Right cardiac atrium (tissue), 5 donors: ENCODE measurements at regions not wholly inside any gene's neighbourhood (a gene's known extent, or its start where the extent isn't known, plus 50 kb on each side); places are given as distances from the start of the nearest gene placed in this dataset.

Experiments used
- ATAC-seq, 2 donors: fragments of 200-7000 bp; cut with Tn5 transposase; one replicate each; pipeline versions ENCODE4 v1.8.0 to v1.9.1; 2020; ENCODE audit warnings: moderate library complexity in 2 of 2, mild to moderate bottlenecking in 1 of 2
- DNase-seq, 3 donors: peaks; one replicate each; pipeline ENCODE4 v3.0.0-alpha.2; 2020
- H3K27ac ChIP-seq: one replicate; pipeline ENCODE4 v1.5.1; 2013; ENCODE audit warnings: mild to moderate bottlenecking, low read length, control low read depth, moderate library complexity
- H3K27me3 ChIP-seq: one replicate; pipeline ENCODE4 v1.6.1; 2013; ENCODE audit not compliant: control insufficient read depth, insufficient read depth
- H3K4me1 ChIP-seq: one replicate; pipeline ENCODE4 v1.6.1; 2013; ENCODE audit warnings: low read length; ENCODE audit not compliant: control insufficient read depth, insufficient read depth
- H3K4me3 ChIP-seq: one replicate; pipeline ENCODE4 v1.5.1; 2013; ENCODE audit warnings: low read length, control low read depth
- H3K9me3 ChIP-seq: one replicate; pipeline ENCODE4 v1.6.1; 2013; ENCODE audit warnings: low read length; ENCODE audit not compliant: control insufficient read depth
- WGBS: extraction: QIAGEN DNeasy Blood & Tissue Kit; methylation state at CpG from one replicate; pipeline ENCODE4 v1.1.7; 2013; 5-methylcytosine and 5-hydroxymethylcytosine counted together
- intact Hi-C, 4 donors: fragments of 100-400 bp; cut with DNase I; formaldehyde crosslinking; loops; one replicate each; pipeline versions ENCODE4 v1.11.0 to v1.14.0; 2022 to 2023
- donor health status: healthy with polysubstance abuse.
- donor health status: DM: no; HTN: yes; CAD: no.
- donor health status: DM: no; HTN: no; CAD: no.
- donor health status: DM: no; HTN: yes; CAD: no; lungs with severe emphysema.
- donor health status: DM: yes; HTN: yes; CAD: no.

GRCh38 chr2:187230088-187230487 is 218.0 kb downstream of the CALCRL start:
- WGBS: 94% methylated on average over 3 of the region's 3 CpGs
- H3K27ac ChIP-seq: no peak overlapping the region
- ATAC-seq (no peak), DNase-seq (no peak)
- H3K4me3 ChIP-seq: no peak overlapping the region
- H3K27me3 ChIP-seq: no peaks in the 10 kb centered on the region
- H3K9me3 ChIP-seq: no peaks in the 10 kb centered on the region
- intact Hi-C loops: no loop called here
- no peaks in the 10 kb centered on the region for H3K4me1 ChIP-seq

DNA sequence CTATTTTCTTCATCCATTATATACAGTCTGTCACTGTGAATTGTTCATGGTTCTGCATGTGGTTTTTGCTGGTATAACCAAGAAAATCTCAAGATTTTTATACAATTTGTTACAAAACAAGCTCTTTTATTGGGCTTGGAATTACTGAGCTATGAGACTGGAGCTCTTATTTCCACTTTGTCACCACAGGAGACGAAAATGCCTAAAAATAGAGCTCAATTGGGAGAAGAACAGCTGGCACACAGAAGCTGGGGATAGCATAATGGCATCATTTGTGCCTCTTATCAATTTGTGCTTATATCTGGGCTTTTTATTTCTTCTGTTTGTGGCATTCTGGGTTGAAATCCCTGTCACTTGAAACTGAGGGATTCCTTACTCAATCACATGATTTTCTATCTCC is 219.1 kb downstream of the CALCRL start:
- WGBS: 35% methylated on average over 1 of the region's 1 CpG
- Histone ChIP-seq H3K4me1 (no peaks in the 10 kb centered on the region), H3K9me3 (no peaks in the 10 kb centered on the region), H3K4me3 (no peak overlapping the region), H3K27ac (no peak overlapping the region), H3K27me3 (no peaks in the 10 kb centered on the region)
- intact Hi-C loops: no loop called here
- DNase-seq: no peak
- no peak for ATAC-seq

DNA sequence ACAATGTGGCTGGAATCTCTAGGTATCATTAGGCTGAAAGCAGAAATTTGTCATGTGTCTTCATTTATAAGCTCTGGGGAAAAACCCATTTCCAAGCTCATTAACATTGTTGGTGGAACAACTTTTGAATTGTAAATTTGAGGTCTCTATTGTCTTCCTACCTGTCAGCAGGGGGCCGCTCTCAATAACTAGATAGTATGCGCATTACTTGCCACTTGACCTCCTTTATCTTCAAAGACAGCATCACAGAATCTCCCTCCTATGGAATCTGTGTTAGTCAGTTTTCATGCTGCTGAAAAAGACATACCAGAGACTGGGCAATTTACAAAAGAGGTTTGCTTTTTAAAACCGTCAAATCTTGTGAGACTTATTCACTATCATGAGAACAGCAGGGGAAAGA is 223.1 kb downstream of the CALCRL start:
- Histone ChIP-seq H3K27ac (no peak overlapping the region), H3K4me3 (no peak overlapping the region), H3K27me3 (no peaks in the 10 kb centered on the region), H3K9me3 (no peaks in the 10 kb centered on the region), H3K4me1 (no peaks in the 10 kb centered on the region)
- ATAC-seq (no peak), DNase-seq (no peak)
- intact Hi-C loops: no loop called here
- 83% methylated on average over 3 of the region's 3 CpGs for WGBS

DNA sequence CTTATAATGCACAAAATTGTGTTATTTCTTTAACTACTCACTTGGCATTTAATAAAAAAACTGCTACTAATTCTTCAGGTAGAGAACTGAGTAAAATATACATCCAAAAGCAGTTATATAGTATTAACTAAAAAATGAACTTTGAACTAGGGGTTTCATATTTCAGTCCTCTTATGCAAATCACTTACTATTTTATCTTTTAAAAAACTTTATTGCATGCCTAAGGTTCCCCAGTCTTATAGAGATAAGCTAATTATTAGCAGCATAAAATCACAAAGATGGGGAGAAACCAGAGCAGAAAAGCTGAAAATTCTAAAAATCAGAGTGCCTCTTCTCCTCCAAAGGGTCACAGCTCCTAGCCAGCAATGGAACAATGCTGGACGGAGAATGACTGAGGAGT is 228.0 kb downstream of the CALCRL start:
- no peaks in the 10 kb centered on the region for H3K9me3 ChIP-seq
- ATAC-seq (no peak), DNase-seq (no peak)
- H3K27me3 ChIP-seq: no peaks in the 10 kb centered on the region
- H3K4me3 ChIP-seq: no peak overlapping the region
- H3K27ac ChIP-seq: no peak overlapping the region
- H3K4me1 ChIP-seq: no peaks in the 10 kb centered on the region
- intact Hi-C loops: no loop called here
- WGBS: 86% methylated on average over 1 of the region's 1 CpG

DNA sequence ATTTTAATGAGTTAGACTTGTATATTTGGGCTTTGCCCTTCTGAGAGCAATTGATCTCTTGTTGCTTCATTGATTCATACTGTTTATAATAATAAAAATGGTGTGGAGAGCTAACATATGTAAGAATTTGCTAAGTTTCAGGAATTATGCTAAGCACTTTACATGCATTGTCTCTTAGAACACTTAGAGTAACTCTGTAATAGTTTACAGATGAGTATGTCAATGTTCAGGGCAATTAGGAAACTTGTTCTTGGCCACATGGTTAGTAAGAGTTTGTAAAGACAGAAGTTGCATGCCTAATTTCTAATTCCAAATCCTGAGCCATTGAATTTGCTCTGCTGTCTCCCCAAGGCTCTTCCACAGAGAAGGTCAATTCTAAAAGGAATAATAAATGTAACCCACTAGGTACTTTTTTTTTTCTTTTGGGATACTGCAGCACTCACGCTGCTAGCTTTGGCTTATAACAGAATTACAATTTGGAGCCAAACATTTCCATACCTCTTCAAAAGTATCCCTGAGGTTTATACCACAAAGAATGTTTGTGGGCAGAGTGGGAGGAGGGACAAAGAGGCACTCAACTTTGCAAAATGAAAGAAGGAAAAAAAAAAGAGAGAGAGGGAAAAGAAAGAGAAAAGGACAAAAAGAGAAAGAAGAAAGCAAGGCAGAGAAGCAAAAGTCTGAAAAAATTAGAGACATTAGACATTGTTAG is 232.4 kb downstream of the CALCRL start:
- DNase-seq: no peak
- intact Hi-C loops: no loop called here
- H3K9me3 ChIP-seq: no peaks in the 10 kb centered on the region
- no peaks in the 10 kb centered on the region for H3K4me1 ChIP-seq
- no peak overlapping the region for H3K27ac ChIP-seq
- 75% methylated on average over 1 of the region's 1 CpG for WGBS
- no peaks in the 10 kb centered on the region for H3K27me3 ChIP-seq
- no peak overlapping the region for H3K4me3 ChIP-seq
- no peak for ATAC-seq

GRCh38 chr2:187214306-187214705 is 233.7 kb downstream of the CALCRL start:
- no peak for DNase-seq
- Histone ChIP-seq H3K27me3 (no peaks in the 10 kb centered on the region), H3K4me3 (no peak overlapping the region), H3K27ac (no peak overlapping the region), H3K4me1 (no peaks in the 10 kb centered on the region), H3K9me3 (no peaks in the 10 kb centered on the region)
- no peak for ATAC-seq
- 56% methylated on average over 3 of the region's 3 CpGs for WGBS
- intact Hi-C loops: no loop called here

DNA sequence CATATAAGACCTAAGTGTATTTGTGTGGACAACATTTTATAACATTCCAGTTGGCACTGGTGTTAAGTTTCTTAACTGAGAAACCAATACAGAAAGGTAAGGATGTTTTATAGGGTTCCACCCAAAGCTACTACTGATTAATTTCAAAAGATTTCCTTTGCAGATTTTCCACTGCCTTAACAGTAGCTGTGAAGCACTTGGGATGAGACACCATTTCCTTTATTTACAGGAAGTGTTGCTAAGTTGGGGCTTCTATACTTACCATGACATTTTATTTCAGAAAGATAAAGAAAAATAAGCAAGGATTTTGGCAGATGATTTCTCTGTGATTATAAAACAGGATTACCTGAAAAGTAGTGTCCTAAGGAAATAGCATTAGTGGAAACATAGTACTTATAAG is 234.3 kb downstream of the CALCRL start:
- Histone ChIP-seq H3K4me1 (no peaks in the 10 kb centered on the region), H3K4me3 (no peak overlapping the region), H3K27me3 (no peaks in the 10 kb centered on the region), H3K27ac (no peak overlapping the region), H3K9me3 (no peaks in the 10 kb centered on the region)
- DNase-seq: no peak
- intact Hi-C loops: no loop called here
- peak in 1 of 2 donors; percentile 63 for ATAC-seq

DNA sequence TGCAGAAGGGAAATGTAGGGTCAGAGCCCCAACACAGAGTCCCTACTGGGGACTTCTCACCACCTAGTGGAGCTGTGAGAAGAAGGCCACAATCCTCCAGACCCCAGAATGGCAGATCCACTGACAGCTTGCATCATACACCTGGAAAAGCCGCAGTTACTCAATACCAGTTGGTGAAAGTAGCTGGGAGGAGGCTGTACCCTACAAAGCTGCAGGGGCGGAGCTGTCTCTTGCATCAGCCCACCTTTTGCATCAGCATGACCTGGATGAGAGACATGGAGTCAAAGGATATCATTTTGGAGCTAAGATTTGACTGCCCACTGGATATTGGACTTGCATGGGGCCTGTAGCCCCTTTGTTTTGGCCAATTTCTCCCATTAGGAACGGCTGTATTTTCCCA is 237.3 kb downstream of the CALCRL start:
- Histone ChIP-seq H3K27me3 (no peaks in the 10 kb centered on the region), H3K4me1 (no peaks in the 10 kb centered on the region), H3K4me3 (no peak overlapping the region), H3K9me3 (no peaks in the 10 kb centered on the region), H3K27ac (no peak overlapping the region)
- intact Hi-C loops: no loop called here
- ATAC-seq (no peak), DNase-seq (no peak)
- 82% methylated on average over 3 of the region's 3 CpGs for WGBS

- ATAC-seq (no peak), DNase-seq (no peak)
- Histone ChIP-seq H3K4me3 (no peak overlapping the region), H3K27me3 (no peaks in the 10 kb centered on the region), H3K4me1 (no peaks in the 10 kb centered on the region), H3K9me3 (no peaks in the 10 kb centered on the region), H3K27ac (no peak overlapping the region)
- WGBS: 94% methylated on average over 3 of the region's 3 CpGs
- intact Hi-C loops: no loop called here
Observed at GRCh38 chr2:187208199-187208785, 239.8 kb downstream of the CALCRL start.

- intact Hi-C loops: no loop called here
- Histone ChIP-seq H3K4me3 (no peak overlapping the region), H3K9me3 (no peaks in the 10 kb centered on the region), H3K4me1 (no peaks in the 10 kb centered on the region), H3K27me3 (no peaks in the 10 kb centered on the region), H3K27ac (no peak overlapping the region)
- ATAC-seq (no peak), DNase-seq (no peak)
- 81% methylated on average over 2 of the region's 2 CpGs for WGBS
Observed at GRCh38 chr2:187207126-187207525, 240.9 kb downstream of the CALCRL start.

DNA sequence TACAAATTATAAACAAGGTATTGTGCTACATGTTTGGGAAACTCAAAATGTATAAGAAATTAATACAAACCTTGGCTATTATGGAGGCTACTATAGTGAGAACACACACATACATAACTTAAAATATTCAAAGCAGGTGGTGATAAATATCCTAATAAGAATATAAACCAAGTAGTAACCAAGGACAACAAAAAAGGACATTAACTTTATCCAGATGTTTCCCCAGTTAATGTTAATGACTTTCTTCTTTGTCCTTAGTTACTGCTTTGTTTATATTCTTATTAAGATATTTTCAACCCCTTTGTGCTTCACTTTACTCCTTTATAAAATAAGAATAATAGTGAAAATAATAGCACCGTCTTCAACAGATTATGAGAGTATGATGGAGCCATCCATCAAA is 241.6 kb downstream of the CALCRL start:
- 81% methylated on average over 1 of the region's 1 CpG for WGBS
- ATAC-seq: no peak

DNA sequence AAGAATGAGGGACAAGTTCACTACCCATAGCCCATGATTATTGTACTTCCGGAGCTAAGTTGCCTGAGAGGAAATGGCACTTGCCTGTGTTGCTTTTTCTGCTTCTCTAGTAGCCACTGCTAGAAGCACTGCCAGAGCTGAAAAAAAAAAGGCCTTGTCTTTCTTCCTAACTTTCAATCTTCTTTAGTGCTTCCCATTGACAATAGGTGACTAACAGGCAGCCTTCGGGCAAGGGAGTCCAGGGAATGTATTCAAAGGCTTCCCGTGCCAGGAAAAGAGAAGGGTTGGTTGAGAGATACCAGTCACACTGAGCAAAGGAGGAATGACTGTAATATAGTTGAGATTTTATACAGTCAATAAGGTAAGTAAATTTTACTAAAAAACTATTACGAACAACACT is 242.0 kb downstream of the CALCRL start:
- ATAC-seq: no peak
- no peak overlapping the region for H3K27ac ChIP-seq
- no peak for DNase-seq
- 70% methylated on average over 4 of the region's 4 CpGs for WGBS
- H3K4me1 ChIP-seq: no peaks in the 10 kb centered on the region
- no peaks in the 10 kb centered on the region for H3K9me3 ChIP-seq
- intact Hi-C loops: no loop called here
- no peak overlapping the region for H3K4me3 ChIP-seq
- H3K27me3 ChIP-seq: no peaks in the 10 kb centered on the region

More for the DNA sequence above, 241.6 kb downstream of the CALCRL start:
- Histone ChIP-seq H3K4me1 (no peaks in the 10 kb centered on the region), H3K9me3 (no peaks in the 10 kb centered on the region), H3K27me3 (no peaks in the 10 kb centered on the region), H3K27ac (no peak overlapping the region), H3K4me3 (no peak overlapping the region)
- no peak for DNase-seq
- intact Hi-C loops: no loop called here
